OCI-LY3 (cell line): ENCODE measurements at regions not wholly inside any gene's neighbourhood (a gene's known extent, or its start where the extent isn't known, plus 50 kb on each side); places are given as distances from the start of the nearest gene placed in this dataset.

Experiments used
- H2AFZ ChIP-seq: fragments of 200-600, 300-600 bp; shearing (Covaris generic); 2 replicates; pipeline ENCODE4 v1.6.0; 2014; ENCODE audit warnings: antibody characterized with exemption, low read depth, low read length
- H3K27ac ChIP-seq: fragments of 200-600, 300-600 bp; sonication (generic); 2 replicates; pipeline ENCODE4 v1.5.1; 2014; ENCODE audit warnings: mild to moderate bottlenecking, low read length, moderate library complexity, mixed read lengths
- H3K27me3 ChIP-seq: fragments of 200-600, 300-600 bp; sonication (generic); 2 replicates; pipeline ENCODE4 v1.6.1; 2014; ENCODE audit warnings: low read depth, low read length, mixed read lengths
- H3K36me3 ChIP-seq: fragments of 200-600, 300-600 bp; sonication (generic); replicated peaks from 2 replicates; pipeline ENCODE3; 2014; ENCODE audit warnings: low read depth, low read length, mixed read lengths
- H3K4me1 ChIP-seq: fragments of 300-600, 200-600 bp; sonication (generic); 2 replicates; pipeline ENCODE4 v1.6.1; 2014; ENCODE audit warnings: low read length, mixed read lengths
- H3K4me2 ChIP-seq: fragments of 200-600, 300-600 bp; sonication (generic); 2 replicates; pipeline ENCODE4 v1.6.1; 2014; ENCODE audit warnings: low read length, mixed read lengths
- H3K4me3 ChIP-seq: fragments of 300-600, 200-600 bp; sonication (generic); 2 replicates; pipeline ENCODE4 v1.5.1; 2014; ENCODE audit warnings: antibody characterized with exemption, mild to moderate bottlenecking, low read length, moderate library complexity
- H3K79me2 ChIP-seq: fragments of 300-600, 200-600 bp; shearing (Covaris generic); 2 replicates; pipeline ENCODE4 v1.6.1; 2014; ENCODE audit warnings: mild to moderate bottlenecking, low read length, mixed read lengths
- H3K9ac ChIP-seq: fragments of 300-600, 200-600 bp; shearing (Covaris generic); 2 replicates; pipeline ENCODE4 v1.6.0; 2014; ENCODE audit warnings: mild to moderate bottlenecking, low read length, moderate library complexity
- H3K9me3 ChIP-seq: fragments of 200-600, 300-600 bp; shearing (Covaris generic); 2 replicates; pipeline ENCODE4 v1.6.1; 2014; ENCODE audit warnings: low read length, mixed read lengths; ENCODE audit not compliant: insufficient read depth
- H4K20me1 ChIP-seq: fragments of 200-600, 300-600 bp; sonication (generic); 2 replicates; pipeline ENCODE4 v1.6.1; 2016; ENCODE audit warnings: low read length, mixed read lengths; ENCODE audit not compliant: insufficient read depth
- EZH2phosphoT487 ChIP-seq: fragments of 200-600 bp; shearing (Covaris generic); IDR thresholded peaks from 2 replicates; pipeline ENCODE4 v1.6.1; 2018; ENCODE audit warnings: antibody characterized with exemption, mixed run types, low read depth
- TF ChIP-seq, protein P1 (sequence below): fragments of 200-600, 300-600 bp; sonication (generic); IDR thresholded peaks from 2 replicates; pipeline ENCODE4 v1.5.1; 2014; ENCODE audit warnings: antibody characterized with exemption, low read length, low read depth

DNA sequence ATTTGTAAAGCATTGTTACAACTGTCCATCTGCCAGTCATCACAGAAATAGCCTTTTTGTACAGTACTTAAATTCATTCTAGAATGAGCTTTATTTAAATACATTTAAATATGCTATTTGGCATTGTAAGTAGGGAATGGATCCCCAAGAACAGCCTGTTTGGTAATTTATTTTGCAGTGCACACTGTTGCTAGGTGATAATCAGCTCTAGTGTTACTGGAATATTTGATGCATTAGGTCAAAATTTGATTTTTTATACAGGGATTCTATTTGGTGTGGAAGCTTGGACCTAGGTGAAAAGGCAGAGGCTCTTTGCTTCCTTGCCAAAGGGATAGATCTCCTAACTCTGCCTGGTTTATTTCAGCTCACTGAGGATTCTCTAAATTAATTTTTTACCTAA lies 593.7 kb downstream of the EPM2A start:
- Histone ChIP-seq H3K36me3 (no peaks in the 10 kb centered on the region), H3K27ac (no peak overlapping the region), H2AFZ (no peak overlapping the region), H3K27me3 (no peaks in the 10 kb centered on the region), H4K20me1 (no peaks in the 10 kb centered on the region), H3K79me2 (no peaks in the 10 kb centered on the region), H3K9ac (no peak overlapping the region), H3K4me2 (no peak overlapping the region), H3K9me3 (no peaks in the 10 kb centered on the region), H3K4me1 (no peaks in the 10 kb centered on the region), H3K4me3 (no peak overlapping the region)
- TF ChIP-seq, protein P1, sequence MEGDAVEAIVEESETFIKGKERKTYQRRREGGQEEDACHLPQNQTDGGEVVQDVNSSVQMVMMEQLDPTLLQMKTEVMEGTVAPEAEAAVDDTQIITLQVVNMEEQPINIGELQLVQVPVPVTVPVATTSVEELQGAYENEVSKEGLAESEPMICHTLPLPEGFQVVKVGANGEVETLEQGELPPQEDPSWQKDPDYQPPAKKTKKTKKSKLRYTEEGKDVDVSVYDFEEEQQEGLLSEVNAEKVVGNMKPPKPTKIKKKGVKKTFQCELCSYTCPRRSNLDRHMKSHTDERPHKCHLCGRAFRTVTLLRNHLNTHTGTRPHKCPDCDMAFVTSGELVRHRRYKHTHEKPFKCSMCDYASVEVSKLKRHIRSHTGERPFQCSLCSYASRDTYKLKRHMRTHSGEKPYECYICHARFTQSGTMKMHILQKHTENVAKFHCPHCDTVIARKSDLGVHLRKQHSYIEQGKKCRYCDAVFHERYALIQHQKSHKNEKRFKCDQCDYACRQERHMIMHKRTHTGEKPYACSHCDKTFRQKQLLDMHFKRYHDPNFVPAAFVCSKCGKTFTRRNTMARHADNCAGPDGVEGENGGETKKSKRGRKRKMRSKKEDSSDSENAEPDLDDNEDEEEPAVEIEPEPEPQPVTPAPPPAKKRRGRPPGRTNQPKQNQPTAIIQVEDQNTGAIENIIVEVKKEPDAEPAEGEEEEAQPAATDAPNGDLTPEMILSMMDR: no peak
- TF ChIP-seq EZH2phosphoT487: no peak

DNA sequence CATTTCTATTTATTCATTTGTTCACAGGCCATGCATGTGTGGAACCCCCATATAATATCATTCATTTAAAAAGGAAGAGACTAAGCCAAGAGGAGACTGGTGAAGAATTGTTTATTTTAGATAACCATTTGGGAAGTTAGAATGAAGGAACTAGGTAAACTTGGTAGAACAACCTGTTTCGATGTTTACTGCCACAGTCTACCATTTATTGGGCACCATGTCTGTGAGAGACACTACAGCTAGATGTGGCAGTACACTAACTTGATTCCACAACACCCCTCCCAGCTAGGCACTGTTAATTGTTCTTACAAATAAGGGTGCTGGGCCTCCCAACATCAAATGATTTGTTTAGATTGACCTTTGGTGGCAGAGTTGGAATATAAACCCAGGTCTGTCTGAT lies 592.4 kb downstream of the EPM2A start:
- H3K9me3 ChIP-seq: no peaks in the 10 kb centered on the region
- TF ChIP-seq, protein P1: no peak
- no peaks in the 10 kb centered on the region for H4K20me1 ChIP-seq
- H3K4me3 ChIP-seq: no peak overlapping the region
- no peaks in the 10 kb centered on the region for H3K27me3 ChIP-seq
- no peaks in the 10 kb centered on the region for H3K4me1 ChIP-seq
- no peak overlapping the region for H3K4me2 ChIP-seq
- no peaks in the 10 kb centered on the region for H3K36me3 ChIP-seq
- H3K9ac ChIP-seq: no peak overlapping the region
- no peak overlapping the region for H3K27ac ChIP-seq
- no peaks in the 10 kb centered on the region for H3K79me2 ChIP-seq
- no peak overlapping the region for H2AFZ ChIP-seq

DNA sequence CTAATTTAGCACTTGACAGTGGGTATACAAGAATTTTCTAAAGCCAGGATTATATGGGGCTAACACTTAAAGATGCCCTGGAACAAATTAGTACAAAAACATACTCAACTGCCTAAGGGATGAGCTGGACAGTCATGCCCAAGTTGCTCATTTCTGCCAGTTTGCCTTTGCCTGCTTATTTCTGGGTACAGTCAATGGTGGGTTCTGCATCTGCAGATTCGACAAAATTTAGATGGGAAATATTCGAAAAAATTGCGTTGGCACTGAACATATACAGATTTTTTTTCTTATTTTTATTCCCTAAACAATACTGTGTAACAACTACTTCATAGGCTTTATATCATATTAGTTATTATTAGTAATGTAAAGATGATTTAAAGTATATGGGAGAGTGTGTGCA lies 591.9 kb downstream of the EPM2A start:
- Histone ChIP-seq H3K4me3 (no peak overlapping the region), H3K9me3 (no peaks in the 10 kb centered on the region), H2AFZ (no peak overlapping the region), H3K36me3 (no peaks in the 10 kb centered on the region), H4K20me1 (no peaks in the 10 kb centered on the region), H3K9ac (no peak overlapping the region), H3K79me2 (no peaks in the 10 kb centered on the region), H3K4me2 (no peak overlapping the region), H3K4me1 (no peaks in the 10 kb centered on the region), H3K27me3 (no peaks in the 10 kb centered on the region), H3K27ac (no peak overlapping the region)
- no peak for TF ChIP-seq EZH2phosphoT487
- TF ChIP-seq, protein P1: no peak

DNA sequence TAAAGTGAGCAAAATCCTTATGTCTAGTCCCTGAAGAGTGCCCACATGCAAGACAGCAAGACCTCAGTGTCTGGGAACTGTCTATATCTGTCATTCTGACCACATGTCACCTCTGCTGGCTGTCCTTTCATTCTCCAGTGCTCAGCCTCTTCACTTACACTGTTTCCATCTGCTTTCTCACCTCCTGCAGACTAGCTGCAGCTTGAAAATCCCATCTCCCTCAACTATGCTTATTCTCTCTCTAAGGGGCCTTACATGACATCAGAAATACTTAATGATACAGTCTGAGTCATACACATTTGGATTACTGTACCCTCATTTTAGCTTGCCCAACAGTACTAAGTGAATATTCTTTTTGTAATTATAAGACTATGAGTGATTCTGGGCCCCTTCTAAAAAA lies 587.8 kb downstream of the EPM2A start:
- H4K20me1 ChIP-seq: no peaks in the 10 kb centered on the region
- H3K9ac ChIP-seq: no peak overlapping the region
- no peaks in the 10 kb centered on the region for H3K27me3 ChIP-seq
- H3K9me3 ChIP-seq: no peaks in the 10 kb centered on the region
- no peak overlapping the region for H2AFZ ChIP-seq
- no peaks in the 10 kb centered on the region for H3K36me3 ChIP-seq
- no peak overlapping the region for H3K27ac ChIP-seq
- no peak overlapping the region for H3K4me3 ChIP-seq
- no peaks in the 10 kb centered on the region for H3K79me2 ChIP-seq
- TF ChIP-seq EZH2phosphoT487: no peak
- TF ChIP-seq, protein P1: no peak
- H3K4me1 ChIP-seq: no peaks in the 10 kb centered on the region
- no peak overlapping the region for H3K4me2 ChIP-seq
